OCI-LY3 (cell line): ENCODE measurements at regions not wholly inside any gene's neighbourhood (a gene's known extent, or its start where the extent isn't known, plus 50 kb on each side); places are given as distances from the start of the nearest gene placed in this dataset.

Experiments
- H2AFZ ChIP-seq: fragments of 200-600, 300-600 bp; shearing (Covaris generic); 2 replicates; pipeline ENCODE4 v1.6.0; 2014; ENCODE audit warnings: antibody characterized with exemption, low read depth, low read length
- H3K27ac ChIP-seq: fragments of 200-600, 300-600 bp; sonication (generic); 2 replicates; pipeline ENCODE4 v1.5.1; 2014; ENCODE audit warnings: mild to moderate bottlenecking, low read length, moderate library complexity, mixed read lengths
- H3K27me3 ChIP-seq: fragments of 200-600, 300-600 bp; sonication (generic); 2 replicates; pipeline ENCODE4 v1.6.1; 2014; ENCODE audit warnings: low read depth, low read length, mixed read lengths
- H3K36me3 ChIP-seq: fragments of 200-600, 300-600 bp; sonication (generic); replicated peaks from 2 replicates; pipeline ENCODE3; 2014; ENCODE audit warnings: low read depth, low read length, mixed read lengths
- H3K4me1 ChIP-seq: fragments of 300-600, 200-600 bp; sonication (generic); 2 replicates; pipeline ENCODE4 v1.6.1; 2014; ENCODE audit warnings: low read length, mixed read lengths
- H3K4me2 ChIP-seq: fragments of 200-600, 300-600 bp; sonication (generic); 2 replicates; pipeline ENCODE4 v1.6.1; 2014; ENCODE audit warnings: low read length, mixed read lengths
- H3K4me3 ChIP-seq: fragments of 300-600, 200-600 bp; sonication (generic); 2 replicates; pipeline ENCODE4 v1.5.1; 2014; ENCODE audit warnings: antibody characterized with exemption, mild to moderate bottlenecking, low read length, moderate library complexity
- H3K79me2 ChIP-seq: fragments of 300-600, 200-600 bp; shearing (Covaris generic); 2 replicates; pipeline ENCODE4 v1.6.1; 2014; ENCODE audit warnings: mild to moderate bottlenecking, low read length, mixed read lengths
- H3K9ac ChIP-seq: fragments of 300-600, 200-600 bp; shearing (Covaris generic); 2 replicates; pipeline ENCODE4 v1.6.0; 2014; ENCODE audit warnings: mild to moderate bottlenecking, low read length, moderate library complexity
- H3K9me3 ChIP-seq: fragments of 200-600, 300-600 bp; shearing (Covaris generic); 2 replicates; pipeline ENCODE4 v1.6.1; 2014; ENCODE audit warnings: low read length, mixed read lengths; ENCODE audit not compliant: insufficient read depth
- H4K20me1 ChIP-seq: fragments of 200-600, 300-600 bp; sonication (generic); 2 replicates; pipeline ENCODE4 v1.6.1; 2016; ENCODE audit warnings: low read length, mixed read lengths; ENCODE audit not compliant: insufficient read depth
- EZH2phosphoT487 ChIP-seq: fragments of 200-600 bp; shearing (Covaris generic); IDR thresholded peaks from 2 replicates; pipeline ENCODE4 v1.6.1; 2018; ENCODE audit warnings: antibody characterized with exemption, mixed run types, low read depth
- TF ChIP-seq, protein P1 (sequence below): fragments of 200-600, 300-600 bp; sonication (generic); IDR thresholded peaks from 2 replicates; pipeline ENCODE4 v1.5.1; 2014; ENCODE audit warnings: antibody characterized with exemption, low read length, low read depth

- Histone ChIP-seq H3K4me3 (no peak overlapping the region), H3K27me3 (no peaks in the 10 kb centered on the region), H3K9me3 (no peaks in the 10 kb centered on the region), H3K4me2 (no peak overlapping the region), H3K79me2 (no peaks in the 10 kb centered on the region), H4K20me1 (no peaks in the 10 kb centered on the region), H2AFZ (no peak overlapping the region), H3K36me3 (no peaks in the 10 kb centered on the region), H3K27ac (no peak overlapping the region), H3K4me1 (peaks cover 5% of the 10 kb centered on the region), H3K9ac (no peak overlapping the region)
- TF ChIP-seq, protein P1, sequence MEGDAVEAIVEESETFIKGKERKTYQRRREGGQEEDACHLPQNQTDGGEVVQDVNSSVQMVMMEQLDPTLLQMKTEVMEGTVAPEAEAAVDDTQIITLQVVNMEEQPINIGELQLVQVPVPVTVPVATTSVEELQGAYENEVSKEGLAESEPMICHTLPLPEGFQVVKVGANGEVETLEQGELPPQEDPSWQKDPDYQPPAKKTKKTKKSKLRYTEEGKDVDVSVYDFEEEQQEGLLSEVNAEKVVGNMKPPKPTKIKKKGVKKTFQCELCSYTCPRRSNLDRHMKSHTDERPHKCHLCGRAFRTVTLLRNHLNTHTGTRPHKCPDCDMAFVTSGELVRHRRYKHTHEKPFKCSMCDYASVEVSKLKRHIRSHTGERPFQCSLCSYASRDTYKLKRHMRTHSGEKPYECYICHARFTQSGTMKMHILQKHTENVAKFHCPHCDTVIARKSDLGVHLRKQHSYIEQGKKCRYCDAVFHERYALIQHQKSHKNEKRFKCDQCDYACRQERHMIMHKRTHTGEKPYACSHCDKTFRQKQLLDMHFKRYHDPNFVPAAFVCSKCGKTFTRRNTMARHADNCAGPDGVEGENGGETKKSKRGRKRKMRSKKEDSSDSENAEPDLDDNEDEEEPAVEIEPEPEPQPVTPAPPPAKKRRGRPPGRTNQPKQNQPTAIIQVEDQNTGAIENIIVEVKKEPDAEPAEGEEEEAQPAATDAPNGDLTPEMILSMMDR, result no peak
- no peak for TF ChIP-seq EZH2phosphoT487
Measured at GRCh38 chr10:28801247-28801646, 123.9 kb downstream of the BAMBI start.

DNA sequence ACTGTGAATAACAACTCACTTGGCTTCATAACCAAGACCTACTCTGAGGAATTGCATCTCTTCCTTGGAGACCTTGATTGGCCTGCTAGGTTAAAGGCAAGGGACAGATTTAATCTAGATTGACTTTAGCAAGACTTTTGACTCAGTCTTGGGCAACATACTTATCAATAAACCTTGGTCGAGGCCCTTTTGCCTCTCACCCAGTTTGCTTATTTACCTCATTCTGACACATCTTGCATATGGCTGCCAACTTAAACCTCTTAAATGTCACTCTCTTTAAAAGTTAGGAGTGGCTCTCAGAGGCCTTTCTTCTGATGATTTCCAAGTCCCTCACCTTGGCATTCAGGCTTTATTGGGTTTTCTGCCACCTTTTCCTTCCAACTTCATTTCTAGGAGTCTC is 124.5 kb downstream of the BAMBI start:
- Histone ChIP-seq H3K4me2 (no peak overlapping the region), H3K36me3 (no peaks in the 10 kb centered on the region), H3K9ac (no peak overlapping the region), H2AFZ (no peak overlapping the region), H3K4me1 (peaks cover 5% of the 10 kb centered on the region), H3K27me3 (no peaks in the 10 kb centered on the region; the same call in 1 of the 2 replicates), H3K4me3 (no peak overlapping the region), H4K20me1 (no peaks in the 10 kb centered on the region), H3K79me2 (no peaks in the 10 kb centered on the region), H3K27ac (no peak overlapping the region), H3K9me3 (no peaks in the 10 kb centered on the region)
- TF ChIP-seq EZH2phosphoT487, result no peak
- TF ChIP-seq, protein P1, result no peak

GRCh38 chr10:28805390-28805789 is 128.1 kb downstream of the BAMBI start:
- no peak overlapping the region for H3K9ac ChIP-seq
- H3K79me2 ChIP-seq, result no peaks in the 10 kb centered on the region
- TF ChIP-seq, protein P1, result no peak
- no peak for TF ChIP-seq EZH2phosphoT487
- H3K4me2 ChIP-seq, result no peak overlapping the region
- no peaks in the 10 kb centered on the region for H4K20me1 ChIP-seq
- H3K27ac ChIP-seq, result no peak overlapping the region
- no peak overlapping the region for H2AFZ ChIP-seq
- no peaks in the 10 kb centered on the region for H3K36me3 ChIP-seq
- H3K4me1 ChIP-seq, result peaks cover 5% of the 10 kb centered on the region; the same call in 1 of the 2 replicates
- peaks cover 3% of the 10 kb centered on the region for H3K27me3 ChIP-seq
- no peaks in the 10 kb centered on the region for H3K9me3 ChIP-seq
- H3K4me3 ChIP-seq, result no peak overlapping the region

GRCh38 chr10:28806488-28806941 is 129.2 kb downstream of the BAMBI start:
- Histone ChIP-seq H3K27me3 (peaks cover 3% of the 10 kb centered on the region), H3K9ac (no peak overlapping the region), H3K9me3 (no peaks in the 10 kb centered on the region), H3K79me2 (no peaks in the 10 kb centered on the region), H3K4me2 (no peak overlapping the region), H3K27ac (no peak overlapping the region), H3K4me3 (no peak overlapping the region), H4K20me1 (no peaks in the 10 kb centered on the region), H2AFZ (no peak overlapping the region), H3K4me1 (peaks cover 8% of the 10 kb centered on the region; the same call in 1 of the 2 replicates), H3K36me3 (no peaks in the 10 kb centered on the region)
- no peak for TF ChIP-seq EZH2phosphoT487
- TF ChIP-seq, protein P1, result no peak
